SU-DHL-6 (cell line): ENCODE measurements at regions not wholly inside any gene's neighbourhood (a gene's known extent, or its start where the extent isn't known, plus 50 kb on each side); places are given as distances from the start of the nearest gene placed in this dataset.
"Not testable (repeated sequence)": the region's sequence is repeated elsewhere in the genome, so short reads cannot be mapped to it uniquely, and the experiment has no call there.

Experiments
- H2AFZ ChIP-seq: fragments of 200-600 bp; sonication (generic); 2 replicates; pipeline ENCODE4 v1.6.1; 2014; ENCODE audit warnings: low read depth, mild to moderate bottlenecking, moderate library complexity, mixed read lengths, antibody characterized with exemption, low read length; ENCODE audit not compliant: severe bottlenecking
- H3F3A ChIP-seq: fragments of 200-600 bp; shearing (Covaris generic); 2 replicates; pipeline ENCODE4 v1.6.0; 2016; ENCODE audit warnings: antibody characterized with exemption, mild to moderate bottlenecking; ENCODE audit not compliant: insufficient read depth
- H3K27ac ChIP-seq: fragments of 200-600 bp; sonication (generic); 2 replicates; pipeline ENCODE4 v1.5.1; 2016; ENCODE audit warnings: low read depth, mild to moderate bottlenecking, low read length, moderate library complexity, mixed read lengths
- H3K27me3 ChIP-seq: fragments of 200-600 bp; sonication (generic), shearing (Covaris generic); 2 replicates; pipeline ENCODE4 v1.6.0; 2014; ENCODE audit warnings: mild to moderate bottlenecking, low read length
- H3K36me3 ChIP-seq: fragments of 200-600 bp; sonication (generic); 2 replicates; pipeline ENCODE4 v1.6.1; 2014; ENCODE audit warnings: mild to moderate bottlenecking, low read length, mixed read lengths
- H3K4me2 ChIP-seq: fragments of 300-600, 200-600 bp; shearing (Covaris generic), sonication (generic); 2 replicates; pipeline ENCODE4 v1.6.0; 2014; ENCODE audit warnings: low read length, low read depth, mild to moderate bottlenecking; ENCODE audit not compliant: poor library complexity, severe bottlenecking
- H3K4me3 ChIP-seq: fragments of 200-600 bp; sonication (generic); 2 replicates; pipeline ENCODE4 v1.5.1; 2014; ENCODE audit warnings: antibody characterized with exemption, low read length, mild to moderate bottlenecking, mixed read lengths; ENCODE audit not compliant: insufficient read depth, poor library complexity, severe bottlenecking
- H3K79me2 ChIP-seq: fragments of 200-600 bp; sonication (generic); 2 replicates; pipeline ENCODE4 v1.6.1; 2014; ENCODE audit warnings: mild to moderate bottlenecking, low read length, moderate library complexity; ENCODE audit not compliant: insufficient read depth
- H3K9ac ChIP-seq: fragments of 200-600 bp; sonication (generic); 2 replicates; pipeline ENCODE4 v1.7.0; 2014; ENCODE audit warnings: mild to moderate bottlenecking, low read length
- H3K9me2 ChIP-seq: fragments of 200-600 bp; sonication (generic); replicated peaks from 2 replicates; pipeline ENCODE4 v1.6.1; 2014; ENCODE audit warnings: low read length; ENCODE audit not compliant: insufficient read depth
- H3K9me3 ChIP-seq: fragments of 200-600 bp; sonication (generic); 2 replicates; pipeline ENCODE4 v1.6.1; 2014; ENCODE audit warnings: low read length, mixed read lengths; ENCODE audit not compliant: insufficient read depth
- H4K20me1 ChIP-seq: fragments of 200-600 bp; sonication (generic); 2 replicates; pipeline ENCODE4 v1.6.1; 2014; ENCODE audit warnings: low read depth, mild to moderate bottlenecking, antibody characterized with exemption, low read length, moderate library complexity, mixed read lengths
- EZH2phosphoT487 ChIP-seq: fragments of 200-600 bp; sonication (generic), shearing (Covaris generic); conservative IDR thresholded peaks from 2 replicates; pipeline ENCODE4 v1.6.1; 2018; ENCODE audit warnings: mild to moderate bottlenecking, antibody characterized with exemption, low read length, moderate library complexity, mixed read lengths
- TF ChIP-seq, protein P1 (sequence below): fragments of 200-600 bp; sonication (generic); IDR thresholded peaks from one replicate; pipeline ENCODE4 v1.5.1; 2017; ENCODE audit warnings: antibody characterized with exemption, mild to moderate bottlenecking, low read length, moderate library complexity; ENCODE audit not compliant: insufficient read depth, poor library complexity, severe bottlenecking

DNA sequence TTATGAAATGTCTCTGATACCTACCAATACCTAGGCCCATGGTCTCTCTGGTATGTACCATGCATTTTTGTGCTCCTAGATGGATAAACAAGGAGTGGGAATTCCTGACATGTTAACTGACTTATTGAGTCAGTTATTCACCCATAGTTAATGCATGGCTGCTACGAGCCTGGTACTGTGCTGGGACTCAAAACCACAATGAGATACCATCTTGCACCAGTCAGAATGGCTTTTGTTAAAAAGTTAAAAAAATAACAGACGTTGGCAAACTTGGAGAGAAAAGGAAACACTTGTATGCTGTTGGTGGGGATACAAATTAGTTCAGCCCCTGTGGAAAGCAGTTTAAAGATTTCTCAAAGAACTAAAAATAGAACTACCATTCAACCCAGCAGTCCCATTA lies 293.8 kb downstream of the OSTF1 start:
- Histone ChIP-seq H3K27ac (no peak overlapping the region), H3K9me2 (no peaks in the 10 kb centered on the region), H3K9me3 (no peaks in the 10 kb centered on the region), H3K4me2 (no peak overlapping the region), H3K36me3 (no peaks in the 10 kb centered on the region), H4K20me1 (no peaks in the 10 kb centered on the region), H3K4me3 (no peak overlapping the region), H3K79me2 (no peaks in the 10 kb centered on the region), H3K9ac (no peak overlapping the region), H3F3A (no peaks in the 10 kb centered on the region), H2AFZ (no peak overlapping the region), H3K27me3 (no peaks in the 10 kb centered on the region)
- TF ChIP-seq EZH2phosphoT487 = no peak
- TF ChIP-seq, protein P1, sequence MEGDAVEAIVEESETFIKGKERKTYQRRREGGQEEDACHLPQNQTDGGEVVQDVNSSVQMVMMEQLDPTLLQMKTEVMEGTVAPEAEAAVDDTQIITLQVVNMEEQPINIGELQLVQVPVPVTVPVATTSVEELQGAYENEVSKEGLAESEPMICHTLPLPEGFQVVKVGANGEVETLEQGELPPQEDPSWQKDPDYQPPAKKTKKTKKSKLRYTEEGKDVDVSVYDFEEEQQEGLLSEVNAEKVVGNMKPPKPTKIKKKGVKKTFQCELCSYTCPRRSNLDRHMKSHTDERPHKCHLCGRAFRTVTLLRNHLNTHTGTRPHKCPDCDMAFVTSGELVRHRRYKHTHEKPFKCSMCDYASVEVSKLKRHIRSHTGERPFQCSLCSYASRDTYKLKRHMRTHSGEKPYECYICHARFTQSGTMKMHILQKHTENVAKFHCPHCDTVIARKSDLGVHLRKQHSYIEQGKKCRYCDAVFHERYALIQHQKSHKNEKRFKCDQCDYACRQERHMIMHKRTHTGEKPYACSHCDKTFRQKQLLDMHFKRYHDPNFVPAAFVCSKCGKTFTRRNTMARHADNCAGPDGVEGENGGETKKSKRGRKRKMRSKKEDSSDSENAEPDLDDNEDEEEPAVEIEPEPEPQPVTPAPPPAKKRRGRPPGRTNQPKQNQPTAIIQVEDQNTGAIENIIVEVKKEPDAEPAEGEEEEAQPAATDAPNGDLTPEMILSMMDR = no peak

DNA sequence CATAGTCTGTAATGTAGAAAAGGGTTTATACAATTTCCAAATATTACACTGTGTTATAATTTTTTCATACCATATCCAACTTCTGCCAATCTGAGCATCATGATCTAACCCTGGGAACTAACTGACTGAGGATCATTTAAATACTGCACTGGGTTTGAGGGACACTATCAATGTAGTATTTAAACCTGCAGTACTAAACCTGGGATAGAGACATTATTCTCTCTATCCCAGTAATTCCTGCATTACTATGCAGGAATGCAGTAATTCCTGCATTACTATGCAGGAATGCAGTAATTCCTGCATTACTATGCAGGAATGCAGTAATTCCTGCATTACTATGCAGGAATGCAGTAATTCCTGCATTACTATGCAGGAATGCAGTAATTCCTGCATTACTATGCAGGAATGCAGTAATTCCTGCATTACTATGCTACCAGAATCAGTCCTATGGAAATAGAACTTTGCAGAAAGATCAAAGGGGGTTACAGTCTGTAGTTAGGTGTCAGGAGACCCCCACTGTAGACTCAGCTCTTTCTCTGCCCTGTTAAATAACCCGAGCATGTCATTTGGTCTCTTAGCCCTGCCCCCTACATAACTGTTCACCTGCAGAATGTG lies 295.2 kb downstream of the OSTF1 start:
- H4K20me1 ChIP-seq, H3K9me2 ChIP-seq, H3K9ac ChIP-seq, H3K4me3 ChIP-seq, H3K36me3 ChIP-seq, H3F3A ChIP-seq, H3K27ac ChIP-seq, H3K79me2 ChIP-seq, H3K9me3 ChIP-seq, H2AFZ ChIP-seq, H3K27me3 ChIP-seq, H3K4me2 ChIP-seq: not testable (repeated sequence)

DNA sequence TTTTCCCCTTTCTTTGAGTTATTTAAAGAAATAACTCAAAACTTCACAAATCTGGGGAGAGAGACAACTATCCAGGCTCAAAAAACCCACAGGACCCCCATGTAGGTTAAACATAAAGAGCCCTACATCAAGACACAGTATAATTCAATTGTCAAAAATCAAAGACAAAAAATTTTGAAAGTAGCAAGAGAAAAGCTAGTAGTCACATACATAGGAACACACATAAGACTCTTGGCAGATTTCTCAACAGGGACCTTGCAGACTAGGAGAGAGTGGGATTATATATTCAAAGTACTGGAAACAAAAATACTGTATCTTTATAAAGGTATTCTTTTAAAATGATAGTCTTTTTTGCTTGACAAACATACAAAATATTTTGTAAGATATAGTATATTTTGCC lies 296.9 kb downstream of the OSTF1 start:
- H3K79me2 ChIP-seq = no peaks in the 10 kb centered on the region
- no peak for TF ChIP-seq EZH2phosphoT487
- TF ChIP-seq, protein P1 = no peak
- H2AFZ ChIP-seq = no peak overlapping the region
- H3K9me3 ChIP-seq = no peaks in the 10 kb centered on the region
- no peaks in the 10 kb centered on the region for H4K20me1 ChIP-seq
- no peak overlapping the region for H3K4me3 ChIP-seq
- H3K9ac ChIP-seq = no peak overlapping the region
- no peaks in the 10 kb centered on the region for H3K27me3 ChIP-seq
- no peak overlapping the region for H3K4me2 ChIP-seq
- no peaks in the 10 kb centered on the region for H3F3A ChIP-seq
- no peaks in the 10 kb centered on the region for H3K9me2 ChIP-seq
- H3K36me3 ChIP-seq = no peaks in the 10 kb centered on the region
- H3K27ac ChIP-seq = no peak overlapping the region

DNA sequence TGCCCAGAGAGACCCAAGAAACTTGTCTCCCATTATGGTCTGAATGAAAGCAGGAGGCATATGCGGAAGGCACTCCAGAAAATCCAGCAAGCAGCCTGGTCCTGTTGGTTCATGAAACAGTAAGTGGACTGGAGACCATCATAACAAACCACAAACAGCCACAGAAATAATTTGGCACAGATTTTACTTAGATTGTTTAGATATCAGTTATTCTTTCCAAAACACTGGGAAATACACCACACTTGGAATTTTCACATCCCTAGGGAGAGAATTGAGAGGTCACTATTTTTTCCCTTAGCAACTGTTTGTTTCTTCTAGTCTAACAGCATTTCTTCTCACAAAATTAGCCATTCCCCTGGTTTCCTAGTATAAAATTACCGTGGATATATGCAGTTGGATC lies 300.8 kb downstream of the OSTF1 start:
- Histone ChIP-seq H3K27ac (no peak overlapping the region), H3K9me2 (no peaks in the 10 kb centered on the region), H4K20me1 (no peaks in the 10 kb centered on the region), H3K36me3 (no peaks in the 10 kb centered on the region), H3F3A (no peaks in the 10 kb centered on the region), H3K4me2 (no peak overlapping the region), H3K27me3 (no peaks in the 10 kb centered on the region), H3K79me2 (no peaks in the 10 kb centered on the region), H3K4me3 (no peak overlapping the region), H3K9me3 (no peaks in the 10 kb centered on the region), H2AFZ (no peak overlapping the region), H3K9ac (no peak overlapping the region)
- TF ChIP-seq, protein P1 = no peak
- no peak for TF ChIP-seq EZH2phosphoT487
